Panc1 (cell line): ENCODE measurements at regions not wholly inside any gene's neighbourhood (a gene's known extent, or its start where the extent isn't known, plus 50 kb on each side); places are given as distances from the start of the nearest gene placed in this dataset.

Source experiments
- ATAC-seq: fragments of 200-7000 bp; cut with Tn5 transposase; 2 replicates; pipeline ENCODE4 v1.9.1; 2020; ENCODE audit warnings: mild to moderate bottlenecking, moderate library complexity
- BruUV-seq: library from RNA; stranded (reverse); fragments of 400-500 nt; replicated peaks from 2 replicates; lab custom pipeline; 2021; lab: Mats Ljungman, UMichigan
- CTCF ChIA-PET: fragments of 300-600 bp; sonication (Branson Sonifier 250); formaldehyde crosslinking; loops from one replicate; lab custom pipeline; 2022; ENCODE audit warnings: antibody characterized with exemption; lab: Charles Lee
- POLR2A ChIA-PET: fragments of 300-600 bp; sonication (Branson Sonifier 250); formaldehyde crosslinking; loops from one replicate; lab custom pipeline; 2022; ENCODE audit warnings: antibody characterized with exemption; lab: Charles Lee
- DNase-seq: peaks from one replicate; pipeline ENCODE4 v3.0.0-alpha.2; 2010; ENCODE audit warnings: low read depth, low spot score
- H3K27ac ChIP-seq: 2 replicates; pipeline ENCODE4 v1.5.1; 2011; ENCODE audit warnings: mild to moderate bottlenecking, low read length, inconsistent platforms
- H3K27me3 ChIP-seq: fragments of 200-500 bp; sonication (Bioruptor generic); 2 replicates; pipeline ENCODE4 v1.6.0; 2014; ENCODE audit warnings: low read length, inconsistent platforms; ENCODE audit not compliant: control insufficient read depth, insufficient read depth
- H3K36me3 ChIP-seq: fragments of 200-500 bp; sonication (Bioruptor generic); 2 replicates; pipeline ENCODE4 v1.5.1; 2014; ENCODE audit warnings: inconsistent platforms, mild to moderate bottlenecking, low read length, moderate library complexity; ENCODE audit not compliant: control insufficient read depth, insufficient read depth
- H3K4me1 ChIP-seq: 2 replicates; pipeline ENCODE4 v1.5.1; 2011; ENCODE audit warnings: inconsistent platforms, mild to moderate bottlenecking, low read length, moderate library complexity; ENCODE audit not compliant: control insufficient read depth, insufficient read depth
- H3K4me3 ChIP-seq, 2 experiments: 2 replicates each; pipeline ENCODE4 v1.5.1; 2011 to 2012; ENCODE audit warnings: low read depth in 2 of 2, low read length in 2 of 2, mild to moderate bottlenecking in 2 of 2, inconsistent platforms in 1 of 2, moderate library complexity in 1 of 2
- H3K9me3 ChIP-seq: fragments of 200-500 bp; sonication (Bioruptor generic); 2 replicates; pipeline ENCODE4 v1.5.1; 2014; ENCODE audit warnings: low read depth, mild to moderate bottlenecking, inconsistent platforms, low read length, moderate library complexity; ENCODE audit not compliant: control insufficient read depth, insufficient read depth
- CTCF ChIP-seq: fragments of 450-650 bp; IDR thresholded peaks from 2 replicates; pipeline ENCODE4 v1.5.1; 2017; ENCODE audit warnings: mild to moderate bottlenecking
- POLR2AphosphoS5 ChIP-seq: IDR thresholded peaks from 2 replicates; pipeline ENCODE4 v1.6.1; 2012; ENCODE audit warnings: mild to moderate bottlenecking, low read depth, low read length, moderate library complexity
- SIN3A ChIP-seq: IDR thresholded peaks from 2 replicates; pipeline ENCODE4 v1.6.1; 2012; ENCODE audit warnings: low read depth, mild to moderate bottlenecking, low read length, moderate library complexity, borderline replicate concordance; ENCODE audit not compliant: insufficient read depth
- TCF7L2 ChIP-seq: IDR thresholded peaks from 2 replicates; pipeline ENCODE4 v1.6.1; 2011; ENCODE audit warnings: mild to moderate bottlenecking, low read depth, low read length, inconsistent platforms
- in situ Hi-C: cut with HindIII; loops from 2 replicates; pipeline ENCODE4 v1.10.0; 2016; ENCODE audit warnings: low sequenced_read_pairs, low pct_unique_long_range_greater_than_20kb
- intact Hi-C: fragments of 100-400 bp; cut with micrococcal nuclease; formaldehyde crosslinking; loops from one replicate; pipeline ENCODE4 v1.10.0; 2022; ENCODE audit not compliant: unreplicated experiment
- TF ChIP-seq, protein P1 (sequence below), 2 experiments: IDR thresholded peaks; 2 replicates each; pipeline ENCODE4 v1.6.1; 2011 to 2012; ENCODE audit warnings: low read depth in 2 of 2, control low read depth in 1 of 2, low read length in 1 of 2, mild to moderate bottlenecking in 1 of 2, moderate library complexity in 1 of 2; ENCODE audit not compliant: insufficient read depth in 1 of 2

DNA sequence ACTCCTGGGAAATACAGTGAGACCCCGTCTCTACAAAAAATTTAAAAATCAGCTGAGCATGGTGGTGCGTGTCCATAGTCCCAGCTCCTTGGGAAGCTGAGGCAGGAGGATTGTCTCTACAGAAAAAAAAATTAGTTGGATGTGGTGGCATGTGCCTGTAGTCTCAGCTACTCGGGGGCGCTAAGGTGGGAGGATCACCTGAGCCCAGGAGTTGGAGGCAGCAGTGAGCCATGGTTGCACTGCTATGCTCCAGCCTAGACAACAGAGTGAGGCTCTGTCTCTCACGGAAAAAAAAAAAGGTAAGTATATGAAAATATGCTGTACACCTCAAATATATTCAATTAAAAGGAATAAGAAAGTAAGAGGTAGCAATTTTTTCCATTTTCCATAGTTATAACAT is 92.5 kb upstream of the TGIF1 start:
- POLR2A ChIA-PET, result no interaction called here
- no peaks in the 10 kb centered on the region for H3K9me3 ChIP-seq
- no peaks in the 10 kb centered on the region for H3K36me3 ChIP-seq
- DNase-seq (no peak), ATAC-seq (no peak)
- H3K4me3 ChIP-seq, result no peak overlapping the region
- H3K27ac ChIP-seq, result no peak overlapping the region; the same call in 1 of the 2 replicates
- no peak for TF ChIP-seq SIN3A
- TF ChIP-seq, protein P1, sequence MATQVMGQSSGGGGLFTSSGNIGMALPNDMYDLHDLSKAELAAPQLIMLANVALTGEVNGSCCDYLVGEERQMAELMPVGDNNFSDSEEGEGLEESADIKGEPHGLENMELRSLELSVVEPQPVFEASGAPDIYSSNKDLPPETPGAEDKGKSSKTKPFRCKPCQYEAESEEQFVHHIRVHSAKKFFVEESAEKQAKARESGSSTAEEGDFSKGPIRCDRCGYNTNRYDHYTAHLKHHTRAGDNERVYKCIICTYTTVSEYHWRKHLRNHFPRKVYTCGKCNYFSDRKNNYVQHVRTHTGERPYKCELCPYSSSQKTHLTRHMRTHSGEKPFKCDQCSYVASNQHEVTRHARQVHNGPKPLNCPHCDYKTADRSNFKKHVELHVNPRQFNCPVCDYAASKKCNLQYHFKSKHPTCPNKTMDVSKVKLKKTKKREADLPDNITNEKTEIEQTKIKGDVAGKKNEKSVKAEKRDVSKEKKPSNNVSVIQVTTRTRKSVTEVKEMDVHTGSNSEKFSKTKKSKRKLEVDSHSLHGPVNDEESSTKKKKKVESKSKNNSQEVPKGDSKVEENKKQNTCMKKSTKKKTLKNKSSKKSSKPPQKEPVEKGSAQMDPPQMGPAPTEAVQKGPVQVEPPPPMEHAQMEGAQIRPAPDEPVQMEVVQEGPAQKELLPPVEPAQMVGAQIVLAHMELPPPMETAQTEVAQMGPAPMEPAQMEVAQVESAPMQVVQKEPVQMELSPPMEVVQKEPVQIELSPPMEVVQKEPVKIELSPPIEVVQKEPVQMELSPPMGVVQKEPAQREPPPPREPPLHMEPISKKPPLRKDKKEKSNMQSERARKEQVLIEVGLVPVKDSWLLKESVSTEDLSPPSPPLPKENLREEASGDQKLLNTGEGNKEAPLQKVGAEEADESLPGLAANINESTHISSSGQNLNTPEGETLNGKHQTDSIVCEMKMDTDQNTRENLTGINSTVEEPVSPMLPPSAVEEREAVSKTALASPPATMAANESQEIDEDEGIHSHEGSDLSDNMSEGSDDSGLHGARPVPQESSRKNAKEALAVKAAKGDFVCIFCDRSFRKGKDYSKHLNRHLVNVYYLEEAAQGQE (IDR thresholded peaks at IDR 0.05; ENCODE audit: insufficient read depth in 1 of 2, low read depth in 2 of 2, low read length in 1 of 2), result no peak
- no peaks in the 10 kb centered on the region for H3K27me3 ChIP-seq
- intact Hi-C loops, result no loop called here
- BruUV-seq, result no TSS peak
- no peaks in the 10 kb centered on the region for H3K4me1 ChIP-seq
- CTCF ChIA-PET, result no interaction called here
- in situ Hi-C loops, result no loop called here

DNA sequence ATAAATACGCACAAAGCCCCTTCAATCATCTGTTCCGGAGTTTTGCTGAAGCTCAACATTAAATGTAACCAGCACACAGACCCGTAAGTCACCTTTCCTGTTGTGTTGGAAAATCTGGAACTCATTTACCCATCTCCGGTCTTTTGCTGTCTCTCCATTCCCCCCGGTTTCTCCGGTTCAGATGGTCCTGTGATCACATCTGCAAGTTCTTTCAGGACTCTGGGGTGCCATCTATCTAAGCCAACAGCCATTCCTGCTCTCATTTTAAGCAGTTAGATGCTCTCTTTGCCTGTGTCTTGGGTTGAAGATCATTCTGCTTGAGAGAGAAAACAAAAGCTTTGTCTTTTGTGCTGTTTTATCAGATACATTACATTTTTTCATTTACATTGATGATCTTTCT is 91.7 kb upstream of the TGIF1 start:
- no peaks in the 10 kb centered on the region for H3K4me1 ChIP-seq
- H3K36me3 ChIP-seq, result no peaks in the 10 kb centered on the region
- CTCF ChIA-PET, result no interaction called here
- peak overlapping the region; percentile 44; the same call in 1 of the 2 replicates for H3K27ac ChIP-seq
- H3K4me3 ChIP-seq, result no peak overlapping the region
- H3K27me3 ChIP-seq, result no peaks in the 10 kb centered on the region
- no peaks in the 10 kb centered on the region for H3K9me3 ChIP-seq
- DNase-seq (no peak), ATAC-seq (no peak)
- TF ChIP-seq POLR2AphosphoS5, result no peak
- TF ChIP-seq, protein P1 (IDR thresholded peaks at IDR 0.05; ENCODE audit: insufficient read depth in 1 of 2, low read depth in 2 of 2, low read length in 1 of 2), result no peak
- TF ChIP-seq TCF7L2, result no peak
- TF ChIP-seq CTCF, result no peak
- no peak for TF ChIP-seq SIN3A
- POLR2A ChIA-PET, result no interaction called here
- intact Hi-C loops (no loop called here), in situ Hi-C loops (no loop called here)
- BruUV-seq, result no TSS peak
